Stimulated activated CD8-positive, alpha-beta memory T cell treated with anti-CD3 and anti-CD28 coated beads, Interleukin-2, amount 100 ng/mL, for 1 hour (primary cell): ENCODE measurements at regions not wholly inside any gene's neighbourhood (a gene's known extent, or its start where the extent isn't known, plus 50 kb on each side); places are given as distances from the start of the nearest gene placed in this dataset.

Experiments
- DNase-seq, 2 donors: peaks; one replicate each; pipeline ENCODE4 v3.0.0-alpha.2; 2020; ENCODE audit warnings: low read depth in 2 of 2

- no peak for DNase-seq
Measured at GRCh38 chr2:60096556-60096955, 456.9 kb downstream of the BCL11A start.

GRCh38 chr2:60095903-60096302 is 457.6 kb downstream of the BCL11A start:
- no peak for DNase-seq

GRCh38 chr2:60095202-60095815 is 458.1 kb downstream of the BCL11A start:
- DNase-seq = no peak

- DNase-seq = no peak
Measured at GRCh38 chr2:60094450-60094929, 459.0 kb downstream of the BCL11A start.

GRCh38 chr2:60092781-60093180 is 460.7 kb downstream of the BCL11A start:
- no peak for DNase-seq

GRCh38 chr2:60091894-60092293 is 461.6 kb downstream of the BCL11A start:
- DNase-seq = no peak

GRCh38 chr2:60091266-60091665 is 462.2 kb downstream of the BCL11A start:
- DNase-seq = no peak

- no peak for DNase-seq
Measured at GRCh38 chr2:60079562-60079961, 473.9 kb downstream of the BCL11A start.

GRCh38 chr2:60075048-60075447 is 478.4 kb downstream of the BCL11A start:
- no peak for DNase-seq

GRCh38 chr2:60073201-60073600 is 480.3 kb downstream of the BCL11A start:
- DNase-seq = no peak

- DNase-seq = no peak
Measured at GRCh38 chr2:60072609-60073008, 480.8 kb downstream of the BCL11A start.

- DNase-seq = no peak
Measured at GRCh38 chr2:60071490-60071831, 482.0 kb downstream of the BCL11A start.

- no peak for DNase-seq
Measured at GRCh38 chr2:60070736-60071489, 482.5 kb downstream of the BCL11A start.

- DNase-seq = no peak
Measured at GRCh38 chr2:60070196-60070595, 483.3 kb downstream of the BCL11A start.

GRCh38 chr2:60068755-60069154 is 484.7 kb downstream of the BCL11A start:
- no peak for DNase-seq

GRCh38 chr2:60067006-60067405 is 486.4 kb downstream of the BCL11A start:
- DNase-seq = no peak

- DNase-seq = no peak
Measured at GRCh38 chr2:60066096-60066839, 487.2 kb downstream of the BCL11A start.

GRCh38 chr2:60064687-60065389 is 488.6 kb downstream of the BCL11A start:
- no peak for DNase-seq

GRCh38 chr2:60058781-60059180 is 494.7 kb downstream of the BCL11A start:
- DNase-seq = no peak

- DNase-seq = no peak
Measured at GRCh38 chr2:60054571-60055340, 498.7 kb downstream of the BCL11A start.

GRCh38 chr2:60053791-60054190 is 499.7 kb downstream of the BCL11A start:
- DNase-seq = no peak
